GM12878 (cell line): ENCODE measurements at regions not wholly inside any gene's neighbourhood (a gene's known extent, or its start where the extent isn't known, plus 50 kb on each side); places are given as distances from the start of the nearest gene placed in this dataset.

Experiments used
- ATF2 ChIP-seq: IDR thresholded peaks from 2 replicates; pipeline ENCODE4 v1.6.1; 2012; ENCODE audit warnings: low read length, inconsistent platforms
- CREB1 ChIP-seq: IDR thresholded peaks from 2 replicates; pipeline ENCODE4 v1.6.1; 2012; ENCODE audit warnings: low read depth, mild to moderate bottlenecking, inconsistent platforms
- CTCF ChIP-seq, 3 experiments: IDR thresholded peaks in 2 of 3; conservative IDR thresholded peaks in 1 of 3; 2 replicates each; pipeline ENCODE4 v1.5.1; 2011; ENCODE audit warnings: low read depth in 3 of 3, low read length in 3 of 3, mild to moderate bottlenecking in 3 of 3, control low read depth in 2 of 3, moderate library complexity in 2 of 3, inconsistent platforms in 1 of 3, mixed read lengths in 1 of 3; ENCODE audit not compliant: control insufficient read depth in 2 of 3, insufficient read depth in 1 of 3; ENCODE audit errors: extremely low read depth in 1 of 3
- POLR2A ChIP-seq: IDR thresholded peaks from 2 replicates; pipeline ENCODE4 v1.6.1; 2011; ENCODE audit warnings: low read depth, mild to moderate bottlenecking, low read length
- POLR2AphosphoS5 ChIP-seq: IDR thresholded peaks from 2 replicates; pipeline ENCODE4 v1.6.1; 2011; ENCODE audit warnings: mild to moderate bottlenecking, low read length, inconsistent platforms
- SREBF2 ChIP-seq: IDR thresholded peaks from 2 replicates; pipeline ENCODE4 v1.6.1; 2012; ENCODE audit warnings: mild to moderate bottlenecking, low read length
- TAF1 ChIP-seq: IDR thresholded peaks from 2 replicates; pipeline ENCODE4 v1.6.1; 2011; ENCODE audit warnings: mild to moderate bottlenecking, low read depth, low read length, borderline replicate concordance
- TCF12 ChIP-seq: IDR thresholded peaks from 2 replicates; pipeline ENCODE4 v1.6.1; 2011; ENCODE audit warnings: low read depth, mild to moderate bottlenecking, low read length

DNA sequence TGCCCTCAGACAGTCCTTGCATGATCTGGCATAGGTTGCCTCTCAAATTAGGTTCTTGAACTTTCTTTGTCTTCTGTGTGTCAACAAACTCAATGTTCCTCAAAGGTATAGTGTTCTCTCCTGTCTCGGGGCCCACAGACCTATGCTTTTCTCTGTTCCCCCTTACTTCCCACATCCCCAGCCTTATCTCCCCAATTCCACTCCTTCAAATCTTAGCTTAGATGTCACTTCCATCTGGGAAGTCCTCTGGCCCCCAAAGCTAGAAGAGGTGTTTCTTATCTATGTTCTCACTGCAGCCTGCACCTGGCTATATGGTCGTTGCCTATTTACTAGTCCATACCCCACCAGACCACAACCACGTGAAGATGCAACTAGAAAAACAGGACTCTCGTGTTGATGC, 134.6 kb upstream of the MYCN start:
- TF ChIP-seq POLR2AphosphoS5: no peak
- no peak for TF ChIP-seq CTCF (IDR thresholded peaks at IDR 0.05 in 2 of 3, conservative IDR thresholded peaks at IDR 0.05 in 1 of 3; ENCODE audit: control insufficient read depth in 2 of 3, extremely low read depth in 1 of 3, insufficient read depth in 1 of 3, low read depth in 3 of 3, low read length in 3 of 3)
- TF ChIP-seq SREBF2: no peak
- no peak for TF ChIP-seq ATF2
- TF ChIP-seq TCF12: no peak
- TF ChIP-seq CREB1: no peak
- no peak for TF ChIP-seq TAF1
- no peak for TF ChIP-seq POLR2A
